Inferior parietal cortex (tissue), 1 donor: ENCODE measurements at regions not wholly inside any gene's neighbourhood (a gene's known extent, or its start where the extent isn't known, plus 50 kb on each side); places are given as distances from the start of the nearest gene placed in this dataset.
"Not testable (repeated sequence)": the region's sequence is repeated elsewhere in the genome, so short reads cannot be mapped to it uniquely, and the experiment has no call there.

ENCODE experiments used
- DNase-seq: peaks from one replicate; pipeline ENCODE4 v3.0.0-alpha.2; 2016; ENCODE audit errors: extremely low spot score

- no peak for DNase-seq
Measured at GRCh38 chr2:2744107-2744506, 413.0 kb upstream of the MYT1L start.

GRCh38 chr2:2743164-2743571 is 412.1 kb upstream of the MYT1L start:
- DNase-seq, result peak; percentile 66

GRCh38 chr2:2742726-2743125 is 411.7 kb upstream of the MYT1L start:
- DNase-seq, result no peak

- no peak for DNase-seq
Measured at GRCh38 chr2:2740238-2740775, 409.2 kb upstream of the MYT1L start.

- no peak for DNase-seq
Measured at GRCh38 chr2:2739231-2739795, 408.2 kb upstream of the MYT1L start.

- DNase-seq, result no peak
Measured at GRCh38 chr2:2738684-2739083, 407.6 kb upstream of the MYT1L start.

GRCh38 chr2:2738276-2738675 is 407.2 kb upstream of the MYT1L start:
- no peak for DNase-seq

GRCh38 chr2:2735041-2735440 is 404.0 kb upstream of the MYT1L start:
- DNase-seq, result no peak

GRCh38 chr2:2734308-2734707 is 403.2 kb upstream of the MYT1L start:
- no peak for DNase-seq

- DNase-seq, result no peak
Measured at GRCh38 chr2:2733818-2734217, 402.7 kb upstream of the MYT1L start.

GRCh38 chr2:2732331-2733119 is 401.4 kb upstream of the MYT1L start:
- DNase-seq, result no peak

GRCh38 chr2:2731816-2732284 is 400.8 kb upstream of the MYT1L start:
- no peak for DNase-seq

- no peak for DNase-seq
Measured at GRCh38 chr2:2731101-2731815, 400.2 kb upstream of the MYT1L start.

GRCh38 chr2:2730301-2730833 is 399.3 kb upstream of the MYT1L start:
- no peak for DNase-seq

GRCh38 chr2:2729246-2729645 is 398.2 kb upstream of the MYT1L start:
- DNase-seq, result no peak

GRCh38 chr2:2728635-2729034 is 397.6 kb upstream of the MYT1L start:
- DNase-seq, result no peak

GRCh38 chr2:2727876-2728511 is 396.9 kb upstream of the MYT1L start:
- DNase-seq, result no peak

- no peak for DNase-seq
Measured at GRCh38 chr2:2726163-2726562, 395.1 kb upstream of the MYT1L start.

GRCh38 chr2:2723064-2723463 is 392.0 kb upstream of the MYT1L start:
- no peak for DNase-seq

- DNase-seq, result no peak
Measured at GRCh38 chr2:2721296-2721835, 390.3 kb upstream of the MYT1L start.

- not testable (repeated sequence) for DNase-seq
Measured at GRCh38 chr2:2720806-2721205, 389.7 kb upstream of the MYT1L start.
